LNCaP clone FGC (cell line): ENCODE measurements at regions not wholly inside any gene's neighbourhood (a gene's known extent, or its start where the extent isn't known, plus 50 kb on each side); places are given as distances from the start of the nearest gene placed in this dataset.

Experiments used
- DNase-seq: peaks from one replicate; pipeline ENCODE4 v3.0.0-alpha.2; 2011; ENCODE audit warnings: low read depth
- H3K4me3 ChIP-seq: 2 replicates; pipeline ENCODE4 v1.5.1; 2011; ENCODE audit warnings: mild to moderate bottlenecking, low read depth, low read length, control low read depth
- TF ChIP-seq, protein P1 (sequence below): IDR thresholded peaks from 2 replicates; pipeline ENCODE4 v1.5.1; 2012; ENCODE audit warnings: mild to moderate bottlenecking; ENCODE audit not compliant: control insufficient read depth, insufficient read depth; ENCODE audit errors: extremely low read depth

DNA sequence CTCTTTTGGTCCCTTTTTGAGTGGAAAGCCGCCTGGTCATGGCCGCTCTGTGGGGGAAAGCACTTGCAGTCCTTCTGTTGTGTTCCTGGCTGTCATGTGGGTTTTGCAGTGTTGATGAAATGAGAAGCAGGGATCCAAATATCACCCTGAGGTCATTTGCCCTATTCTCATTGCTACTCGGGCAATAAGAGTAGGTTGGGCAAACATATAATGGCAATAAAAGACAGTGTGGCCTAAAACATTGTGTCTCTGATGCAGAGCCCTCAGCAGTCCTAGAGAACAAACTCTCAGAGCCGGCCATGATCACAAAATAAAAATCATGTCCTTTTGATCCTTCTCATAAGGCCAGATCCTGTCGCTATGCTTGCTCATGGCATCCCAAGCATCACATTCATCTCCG is 361.1 kb upstream of the KLF4 start:
- no peak overlapping the region for H3K4me3 ChIP-seq
- DNase-seq, result no peak
- TF ChIP-seq, protein P1, sequence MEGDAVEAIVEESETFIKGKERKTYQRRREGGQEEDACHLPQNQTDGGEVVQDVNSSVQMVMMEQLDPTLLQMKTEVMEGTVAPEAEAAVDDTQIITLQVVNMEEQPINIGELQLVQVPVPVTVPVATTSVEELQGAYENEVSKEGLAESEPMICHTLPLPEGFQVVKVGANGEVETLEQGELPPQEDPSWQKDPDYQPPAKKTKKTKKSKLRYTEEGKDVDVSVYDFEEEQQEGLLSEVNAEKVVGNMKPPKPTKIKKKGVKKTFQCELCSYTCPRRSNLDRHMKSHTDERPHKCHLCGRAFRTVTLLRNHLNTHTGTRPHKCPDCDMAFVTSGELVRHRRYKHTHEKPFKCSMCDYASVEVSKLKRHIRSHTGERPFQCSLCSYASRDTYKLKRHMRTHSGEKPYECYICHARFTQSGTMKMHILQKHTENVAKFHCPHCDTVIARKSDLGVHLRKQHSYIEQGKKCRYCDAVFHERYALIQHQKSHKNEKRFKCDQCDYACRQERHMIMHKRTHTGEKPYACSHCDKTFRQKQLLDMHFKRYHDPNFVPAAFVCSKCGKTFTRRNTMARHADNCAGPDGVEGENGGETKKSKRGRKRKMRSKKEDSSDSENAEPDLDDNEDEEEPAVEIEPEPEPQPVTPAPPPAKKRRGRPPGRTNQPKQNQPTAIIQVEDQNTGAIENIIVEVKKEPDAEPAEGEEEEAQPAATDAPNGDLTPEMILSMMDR, result no peak

DNA sequence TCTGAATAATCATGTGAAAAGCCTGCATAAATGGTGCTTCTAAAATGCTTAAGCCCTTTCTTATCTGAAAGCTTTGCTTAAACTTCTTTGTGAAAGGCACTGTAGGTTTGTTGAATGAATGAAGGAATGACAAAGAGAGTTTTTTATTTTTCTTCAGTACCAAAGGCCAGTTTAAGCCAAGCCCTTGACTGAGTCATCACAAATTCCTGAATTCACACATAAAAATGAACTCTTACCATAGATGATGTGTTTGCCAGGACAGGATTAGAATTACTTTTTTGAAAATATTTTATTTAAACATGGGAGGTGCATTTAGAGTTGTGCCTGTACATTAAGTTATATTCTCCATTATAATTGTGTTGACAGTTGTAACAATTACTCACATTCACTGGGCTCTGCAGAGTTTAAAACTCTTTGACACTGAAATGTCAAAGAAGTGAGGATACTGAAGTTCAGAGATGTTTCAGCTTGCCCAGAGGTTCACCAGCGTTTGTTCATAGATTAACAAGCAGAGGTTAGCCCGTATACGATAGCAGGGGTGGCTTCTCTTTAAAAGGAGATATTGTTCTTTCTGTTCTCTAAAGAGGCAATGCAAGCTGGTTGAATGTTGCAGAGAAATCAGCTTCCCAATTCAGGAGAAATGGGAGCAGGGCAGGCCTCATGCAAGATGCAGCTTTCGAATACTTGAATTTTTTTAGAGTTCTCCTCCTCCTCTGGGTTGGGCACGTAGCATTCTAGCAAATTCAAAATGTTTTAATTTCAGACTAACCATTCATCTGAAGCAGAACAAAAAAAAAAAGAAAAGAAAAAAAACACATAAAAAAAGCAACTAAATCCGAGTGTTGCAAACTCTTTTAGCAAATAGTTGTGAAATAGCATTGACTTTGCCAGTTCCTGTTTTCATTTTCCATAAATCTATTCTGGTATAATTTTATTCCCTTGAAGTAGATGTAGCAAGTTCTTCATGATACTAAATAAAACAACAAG is 358.7 kb upstream of the KLF4 start:
- TF ChIP-seq, protein P1, result no peak
- H3K4me3 ChIP-seq, result no peak overlapping the region
- no peak for DNase-seq

DNA sequence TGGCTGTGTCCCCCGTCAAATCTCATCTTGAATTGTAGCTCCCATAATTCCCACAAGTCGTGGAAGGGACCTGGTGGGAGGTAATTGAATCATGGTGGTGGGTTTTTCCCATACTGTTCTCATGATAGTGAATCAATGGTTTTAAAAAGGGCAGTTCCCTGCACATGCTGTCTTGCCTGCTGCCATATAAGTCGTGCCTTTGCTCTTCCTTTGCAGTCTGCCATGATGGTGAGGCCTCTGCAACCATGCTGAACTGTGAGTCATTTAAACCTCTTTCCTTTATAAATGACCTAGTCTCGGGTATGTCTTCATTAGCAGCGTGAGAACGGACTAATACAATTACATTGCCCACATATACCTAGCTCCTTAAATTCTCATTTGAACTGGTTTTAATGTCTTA is 353.0 kb upstream of the KLF4 start:
- TF ChIP-seq, protein P1, result no peak
- DNase-seq, result no peak
- no peak overlapping the region for H3K4me3 ChIP-seq

DNA sequence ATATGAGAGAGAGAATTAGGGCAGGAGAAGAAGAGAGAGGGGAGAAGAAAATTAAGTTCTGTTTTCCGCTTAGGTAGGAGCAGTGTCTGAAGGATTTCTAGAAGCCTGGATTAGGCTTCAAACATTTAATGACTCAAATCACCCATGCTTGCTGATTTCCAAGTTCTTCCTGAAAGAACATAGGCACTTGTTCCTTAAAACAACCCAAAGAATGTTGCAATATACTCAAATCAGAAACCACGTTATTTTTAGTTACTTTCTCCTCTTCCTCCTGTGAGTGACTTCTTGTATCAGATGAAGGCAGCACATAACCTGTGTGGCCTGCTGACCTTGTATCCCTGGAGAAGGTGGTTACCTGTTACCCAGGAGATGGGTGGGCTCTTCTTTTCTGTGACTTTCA is 351.5 kb upstream of the KLF4 start:
- H3K4me3 ChIP-seq, result no peak overlapping the region
- TF ChIP-seq, protein P1, result no peak
- DNase-seq, result no peak

DNA sequence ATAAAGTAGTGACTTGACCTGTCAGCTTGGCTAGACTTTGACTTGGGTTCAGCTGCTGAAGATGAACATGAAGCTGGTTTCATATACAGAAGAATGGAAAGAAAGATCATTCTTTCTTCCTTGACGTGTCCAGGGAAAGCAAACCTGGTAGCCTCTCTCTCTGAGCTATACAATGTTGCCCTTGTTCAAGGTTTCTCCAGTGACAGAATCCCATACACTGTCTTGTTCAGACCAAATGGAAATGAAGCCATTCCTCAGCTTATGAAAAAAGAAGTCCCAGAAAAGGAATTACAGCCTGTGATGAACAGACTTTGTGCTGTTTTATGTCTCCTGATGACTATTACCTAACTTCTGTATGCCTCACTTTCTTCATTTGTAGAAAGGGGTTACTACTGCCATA is 349.8 kb upstream of the KLF4 start:
- no peak overlapping the region for H3K4me3 ChIP-seq
- TF ChIP-seq, protein P1, result no peak
- no peak for DNase-seq

DNA sequence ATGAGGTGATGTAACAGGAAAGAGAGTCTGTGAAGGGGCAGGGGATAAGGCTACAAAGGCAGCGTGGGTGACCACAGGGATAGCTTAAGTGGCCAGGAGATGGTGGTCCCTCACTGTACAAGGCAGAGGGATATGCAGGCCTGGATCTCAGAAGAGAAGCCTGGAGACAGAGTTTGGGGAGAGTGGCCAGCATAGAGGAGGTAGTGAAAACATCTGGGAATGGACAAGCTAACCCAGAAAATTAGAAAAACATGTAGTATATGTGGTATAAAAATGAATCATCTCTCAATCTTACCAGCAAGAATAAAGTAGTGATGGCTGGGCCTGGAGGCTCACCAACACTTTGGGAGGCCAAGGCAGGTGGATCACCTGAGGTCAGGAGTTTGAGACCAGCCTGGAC is 349.2 kb upstream of the KLF4 start:
- TF ChIP-seq, protein P1, result no peak
- no peak for DNase-seq
- H3K4me3 ChIP-seq, result no peak overlapping the region
